Endothelial cell of umbilical vein (primary cell): ENCODE measurements at regions not wholly inside any gene's neighbourhood (a gene's known extent, or its start where the extent isn't known, plus 50 kb on each side); places are given as distances from the start of the nearest gene placed in this dataset.

Source experiments
- EZH2 ChIP-seq: IDR thresholded peaks from 2 replicates; pipeline ENCODE4 v1.6.1; 2012; ENCODE audit warnings: borderline replicate concordance, low read depth, mild to moderate bottlenecking, moderate library complexity, low read length, inconsistent platforms; ENCODE audit not compliant: severe bottlenecking
- JUN ChIP-seq: IDR thresholded peaks from 2 replicates; pipeline ENCODE4 v1.6.1; 2011; ENCODE audit warnings: borderline replicate concordance, low read depth; ENCODE audit not compliant: insufficient read length, insufficient read depth
- POLR2A ChIP-seq: IDR thresholded peaks from 2 replicates; pipeline ENCODE4 v1.6.1; 2012; ENCODE audit warnings: low read depth, mild to moderate bottlenecking, control low read depth, low read length
- POLR2AphosphoS5 ChIP-seq: IDR thresholded peaks from 2 replicates; pipeline ENCODE4 v1.6.1; 2012; ENCODE audit warnings: low read depth, mild to moderate bottlenecking, control low read depth, low read length, moderate library complexity; ENCODE audit not compliant: insufficient read depth
- TF ChIP-seq, protein P1 (sequence below), 2 donors: IDR thresholded peaks; 1 replicate in 1 of 2; 2 replicates in 1 of 2; pipeline ENCODE4 v1.5.1; 2011; ENCODE audit warnings: low read length in 2 of 2, mild to moderate bottlenecking in 2 of 2, moderate library complexity in 2 of 2, control low read depth in 1 of 2, inconsistent platforms in 1 of 2, low read depth in 1 of 2; ENCODE audit not compliant: insufficient read depth in 1 of 2; ENCODE audit errors: extremely low read depth in 1 of 2
- TF ChIP-seq, protein P2 (sequence below): IDR thresholded peaks from 2 replicates; pipeline ENCODE4 v1.6.1; 2011; ENCODE audit not compliant: insufficient read depth, insufficient read length

DNA sequence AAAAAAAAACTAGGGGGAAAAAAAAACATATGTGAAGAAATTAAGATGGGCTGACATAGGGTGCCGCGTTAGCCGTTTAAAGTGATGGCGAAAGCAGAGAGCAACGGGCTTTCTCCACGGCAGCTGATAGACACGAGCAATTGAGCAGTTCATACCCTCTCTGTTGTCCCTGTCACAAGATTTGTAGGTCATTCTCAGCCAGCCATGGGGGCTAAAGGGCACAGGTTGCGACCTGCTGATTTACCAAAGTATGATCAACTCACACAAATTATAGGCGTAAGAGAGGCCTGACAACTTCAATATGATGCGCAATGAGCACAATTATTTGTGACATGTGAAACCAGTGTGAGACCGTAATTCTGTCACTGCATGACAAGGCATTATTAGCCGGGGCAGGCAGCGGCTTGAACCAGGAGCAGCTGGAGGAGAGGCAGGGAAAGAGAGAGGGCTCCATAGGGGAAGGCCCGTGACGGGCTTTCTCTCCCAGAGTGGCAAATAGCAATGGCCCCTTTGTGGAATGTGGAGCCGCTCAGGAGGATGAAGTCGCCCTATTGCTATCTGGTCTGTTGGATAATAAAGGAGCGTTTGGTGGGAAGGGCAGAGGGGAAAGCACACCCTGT, 195.1 kb upstream of the HABP2 start:
- no peak for TF ChIP-seq POLR2A
- TF ChIP-seq, protein P1, sequence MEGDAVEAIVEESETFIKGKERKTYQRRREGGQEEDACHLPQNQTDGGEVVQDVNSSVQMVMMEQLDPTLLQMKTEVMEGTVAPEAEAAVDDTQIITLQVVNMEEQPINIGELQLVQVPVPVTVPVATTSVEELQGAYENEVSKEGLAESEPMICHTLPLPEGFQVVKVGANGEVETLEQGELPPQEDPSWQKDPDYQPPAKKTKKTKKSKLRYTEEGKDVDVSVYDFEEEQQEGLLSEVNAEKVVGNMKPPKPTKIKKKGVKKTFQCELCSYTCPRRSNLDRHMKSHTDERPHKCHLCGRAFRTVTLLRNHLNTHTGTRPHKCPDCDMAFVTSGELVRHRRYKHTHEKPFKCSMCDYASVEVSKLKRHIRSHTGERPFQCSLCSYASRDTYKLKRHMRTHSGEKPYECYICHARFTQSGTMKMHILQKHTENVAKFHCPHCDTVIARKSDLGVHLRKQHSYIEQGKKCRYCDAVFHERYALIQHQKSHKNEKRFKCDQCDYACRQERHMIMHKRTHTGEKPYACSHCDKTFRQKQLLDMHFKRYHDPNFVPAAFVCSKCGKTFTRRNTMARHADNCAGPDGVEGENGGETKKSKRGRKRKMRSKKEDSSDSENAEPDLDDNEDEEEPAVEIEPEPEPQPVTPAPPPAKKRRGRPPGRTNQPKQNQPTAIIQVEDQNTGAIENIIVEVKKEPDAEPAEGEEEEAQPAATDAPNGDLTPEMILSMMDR (IDR thresholded peaks at IDR 0.05; ENCODE audit: extremely low read depth in 1 of 2, insufficient read depth in 1 of 2, low read depth in 1 of 2, low read length in 2 of 2), result no peak
- TF ChIP-seq EZH2, result no peak
- no peak for TF ChIP-seq POLR2AphosphoS5
- TF ChIP-seq JUN, result no peak
- TF ChIP-seq, protein P2, sequence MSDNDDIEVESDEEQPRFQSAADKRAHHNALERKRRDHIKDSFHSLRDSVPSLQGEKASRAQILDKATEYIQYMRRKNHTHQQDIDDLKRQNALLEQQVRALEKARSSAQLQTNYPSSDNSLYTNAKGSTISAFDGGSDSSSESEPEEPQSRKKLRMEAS, result no peak
